ENCODE measurements at regions not wholly inside any gene's neighbourhood (a gene's known extent, or its start where the extent isn't known, plus 50 kb on each side); places are given as distances from the start of the nearest gene placed in this dataset.

- DNase-seq (ENCODE audit: low read depth) = no peak
- no peak for TF ChIP-seq CTCF (IDR thresholded peaks at IDR 0.05; ENCODE audit: insufficient read depth, low read depth, low read length, missing control alignments)
- H3K4me3 ChIP-seq (ENCODE audit: low read depth, low read length) = no peak overlapping the region
Observed at GRCh38 chr14:87432698-87433097, 560.3 kb downstream of the GALC start.

DNA sequence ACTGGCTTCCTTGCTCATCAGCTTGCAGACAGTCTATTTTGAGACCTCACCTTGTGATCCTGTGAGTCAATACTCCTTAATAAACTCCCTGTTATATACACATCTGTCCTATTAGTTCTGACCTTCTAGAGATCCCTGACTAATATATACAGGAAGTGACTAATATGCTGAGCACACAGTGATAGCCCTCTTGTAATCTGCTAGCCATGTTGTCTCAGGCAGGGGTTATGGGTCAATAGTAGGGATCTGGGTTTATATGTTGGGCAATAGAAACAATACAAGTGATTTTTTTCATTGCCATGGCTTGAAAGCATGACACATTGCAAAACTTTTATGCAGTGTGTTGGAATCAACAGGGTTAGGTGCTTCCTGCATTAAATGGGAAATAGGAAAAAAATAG lies 562.2 kb downstream of the GALC start:
- no peak for DNase-seq (ENCODE audit: low read depth)
- no peak for TF ChIP-seq CTCF (IDR thresholded peaks at IDR 0.05; ENCODE audit: insufficient read depth, low read depth, low read length, missing control alignments)
- no peak overlapping the region for H3K4me3 ChIP-seq (ENCODE audit: low read depth, low read length)

DNA sequence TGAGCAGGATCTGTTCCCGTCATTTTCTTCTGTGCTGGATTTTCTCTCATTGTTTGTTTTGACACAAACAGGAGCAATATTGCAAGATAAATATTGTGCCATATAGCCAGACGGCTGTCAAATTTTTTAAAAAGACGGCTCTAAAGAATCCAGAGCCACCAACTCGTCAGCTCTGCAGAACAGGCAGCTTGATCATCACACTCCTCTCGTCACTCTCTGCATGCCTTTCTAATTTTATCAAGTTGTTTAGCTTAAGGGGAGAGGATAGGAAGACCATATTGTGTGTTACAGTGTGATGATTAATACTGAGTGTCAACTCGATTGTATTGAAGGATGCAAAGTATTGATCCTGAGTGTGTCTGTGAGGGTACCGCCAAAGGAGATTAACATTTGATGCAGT lies 562.8 kb downstream of the GALC start:
- DNase-seq (ENCODE audit: low read depth) = no peak
- no peak for TF ChIP-seq CTCF (IDR thresholded peaks at IDR 0.05; ENCODE audit: insufficient read depth, low read depth, low read length, missing control alignments)
- no peak overlapping the region for H3K4me3 ChIP-seq (ENCODE audit: low read depth, low read length)

DNA sequence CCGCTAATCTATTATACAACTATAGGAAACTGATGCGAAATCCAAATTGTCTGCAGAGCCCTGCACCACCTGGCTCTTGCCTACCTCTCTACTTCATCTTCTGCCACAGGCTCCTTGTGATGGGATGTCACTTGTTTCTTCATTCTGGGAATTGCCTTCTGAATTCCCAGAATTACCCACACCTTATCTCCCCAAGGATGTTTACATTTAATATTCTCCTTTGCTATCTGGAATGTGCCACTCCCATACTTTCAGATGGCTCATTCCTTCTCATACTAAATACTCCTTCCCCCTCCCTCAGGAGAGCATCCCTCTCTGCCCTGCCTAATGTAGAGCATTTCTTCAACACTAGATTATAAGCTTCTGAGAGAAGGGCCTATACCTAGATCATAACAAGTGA lies 573.1 kb downstream of the GALC start:
- DNase-seq (ENCODE audit: low read depth) = no peak
- no peak for TF ChIP-seq CTCF (IDR thresholded peaks at IDR 0.05; ENCODE audit: insufficient read depth, low read depth, low read length, missing control alignments)
- no peak overlapping the region for H3K4me3 ChIP-seq (ENCODE audit: low read depth, low read length)

DNA sequence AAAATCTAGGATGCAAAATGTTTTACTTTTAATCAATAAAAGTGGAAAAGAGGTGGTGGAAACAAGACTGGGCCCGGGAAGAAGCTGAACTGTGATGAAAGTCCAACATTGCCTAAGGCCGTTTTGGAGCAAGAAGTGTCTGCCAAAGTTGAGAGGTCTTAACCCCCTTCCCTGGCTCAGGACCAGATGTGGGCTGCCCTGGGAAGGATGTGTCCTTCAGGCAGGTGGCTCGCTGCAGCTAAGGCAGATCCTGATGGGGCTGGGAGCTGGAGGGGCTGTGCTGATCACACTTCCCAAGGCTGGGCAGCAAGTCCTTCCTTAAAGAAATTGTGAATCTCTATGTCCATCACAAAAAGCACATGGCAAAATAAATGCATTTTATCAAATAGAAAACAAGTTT lies 581.6 kb downstream of the GALC start:
- DNase-seq (ENCODE audit: low read depth) = no peak
- no peak for TF ChIP-seq CTCF (IDR thresholded peaks at IDR 0.05; ENCODE audit: insufficient read depth, low read depth, low read length, missing control alignments)
- H3K4me3 ChIP-seq (ENCODE audit: low read depth, low read length) = no peak overlapping the region

DNA sequence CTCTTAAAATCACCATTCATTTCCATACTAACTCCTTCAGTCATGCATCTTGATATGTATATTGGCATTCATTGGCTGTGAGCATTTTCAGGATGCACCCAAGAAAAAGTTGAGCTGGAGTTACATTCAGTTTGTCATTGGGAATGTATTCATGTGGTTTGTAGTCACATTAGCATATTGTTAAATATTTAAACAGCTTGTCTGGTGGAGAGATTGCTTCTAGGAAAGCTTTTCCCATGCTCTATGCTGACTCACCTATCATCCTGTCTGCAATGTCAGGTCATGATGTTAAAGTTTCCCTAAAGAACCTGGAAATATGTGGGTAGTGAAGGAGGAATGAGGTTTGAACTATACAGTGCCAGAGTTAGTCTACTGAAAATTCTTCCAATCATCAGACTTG lies 583.6 kb downstream of the GALC start:
- H3K4me3 ChIP-seq (ENCODE audit: low read depth, low read length) = no peak overlapping the region
- no peak for DNase-seq (ENCODE audit: low read depth)
- no peak for TF ChIP-seq CTCF (IDR thresholded peaks at IDR 0.05; ENCODE audit: insufficient read depth, low read depth, low read length, missing control alignments)

DNA sequence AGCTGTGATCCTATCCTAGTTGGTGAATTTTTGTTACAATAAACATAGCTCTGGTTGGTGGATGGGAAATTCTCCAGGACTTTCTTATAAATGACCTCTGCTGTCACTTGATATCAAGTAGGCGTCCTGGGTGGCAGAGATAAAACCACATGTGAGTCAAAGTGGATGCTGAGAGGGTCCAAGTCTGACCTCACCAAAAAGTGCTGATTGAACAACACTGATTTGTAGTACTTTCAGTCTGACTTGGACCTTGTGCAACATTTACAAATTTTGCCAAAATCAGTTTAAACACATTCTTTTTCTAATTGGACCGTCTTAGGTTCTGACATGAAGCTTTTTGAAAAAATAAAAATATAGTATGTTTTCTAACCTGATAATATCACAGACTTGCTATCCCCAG lies 585.6 kb downstream of the GALC start:
- H3K4me3 ChIP-seq (ENCODE audit: low read depth, low read length) = no peak overlapping the region
- DNase-seq (ENCODE audit: low read depth) = no peak
- no peak for TF ChIP-seq CTCF (IDR thresholded peaks at IDR 0.05; ENCODE audit: insufficient read depth, low read depth, low read length, missing control alignments)

Measured in GM12865 (cell line).